ENCODE measurements at regions not wholly inside any gene's neighbourhood (a gene's known extent, or its start where the extent isn't known, plus 50 kb on each side); places are given as distances from the start of the nearest gene placed in this dataset.

DNA sequence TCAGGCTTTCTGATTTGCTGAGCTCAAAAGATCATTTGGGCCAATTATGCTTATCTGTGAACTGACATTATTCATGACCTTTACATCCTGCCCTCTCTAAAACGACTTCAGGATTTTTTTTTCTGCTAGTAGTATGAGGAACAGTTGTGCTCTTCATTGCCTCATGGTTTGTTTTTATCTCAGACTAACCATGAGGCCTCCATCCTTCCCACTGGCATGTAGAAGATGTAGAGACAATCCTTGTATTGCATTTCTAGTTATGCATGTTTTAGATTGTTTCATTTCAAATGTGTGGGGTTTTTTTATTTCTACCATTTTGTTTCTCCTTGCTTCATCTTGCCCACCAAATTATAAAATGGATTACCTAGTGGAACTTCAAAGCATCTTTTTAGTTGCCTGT lies 82.8 kb upstream of the C1orf87 start:
- no peak for DNase-seq
- H3K36me3 ChIP-seq = no peaks in the 10 kb centered on the region
- no peaks in the 10 kb centered on the region for H3K27me3 ChIP-seq
- no peaks in the 10 kb centered on the region for H3K4me1 ChIP-seq
- H3K4me3 ChIP-seq = no peak overlapping the region
- intact Hi-C loops (cut with DNase I) = no loop called here
- WGBS, 2 donors = 11 to 26% methylated on average over 1 of the region's 1 CpG
- H3K27ac ChIP-seq = no peak overlapping the region
- TF ChIP-seq POLR2AphosphoS5 (IDR thresholded peaks at IDR 0.05) (no peak), POLR2A (IDR thresholded peaks at IDR 0.05) (no peak), EP300 (IDR thresholded peaks at IDR 0.05) (no peak)
- TF ChIP-seq, protein P1, sequence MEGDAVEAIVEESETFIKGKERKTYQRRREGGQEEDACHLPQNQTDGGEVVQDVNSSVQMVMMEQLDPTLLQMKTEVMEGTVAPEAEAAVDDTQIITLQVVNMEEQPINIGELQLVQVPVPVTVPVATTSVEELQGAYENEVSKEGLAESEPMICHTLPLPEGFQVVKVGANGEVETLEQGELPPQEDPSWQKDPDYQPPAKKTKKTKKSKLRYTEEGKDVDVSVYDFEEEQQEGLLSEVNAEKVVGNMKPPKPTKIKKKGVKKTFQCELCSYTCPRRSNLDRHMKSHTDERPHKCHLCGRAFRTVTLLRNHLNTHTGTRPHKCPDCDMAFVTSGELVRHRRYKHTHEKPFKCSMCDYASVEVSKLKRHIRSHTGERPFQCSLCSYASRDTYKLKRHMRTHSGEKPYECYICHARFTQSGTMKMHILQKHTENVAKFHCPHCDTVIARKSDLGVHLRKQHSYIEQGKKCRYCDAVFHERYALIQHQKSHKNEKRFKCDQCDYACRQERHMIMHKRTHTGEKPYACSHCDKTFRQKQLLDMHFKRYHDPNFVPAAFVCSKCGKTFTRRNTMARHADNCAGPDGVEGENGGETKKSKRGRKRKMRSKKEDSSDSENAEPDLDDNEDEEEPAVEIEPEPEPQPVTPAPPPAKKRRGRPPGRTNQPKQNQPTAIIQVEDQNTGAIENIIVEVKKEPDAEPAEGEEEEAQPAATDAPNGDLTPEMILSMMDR (IDR thresholded peaks at IDR 0.05) = no peak
- H3K9me3 ChIP-seq = no peaks in the 10 kb centered on the region

DNA sequence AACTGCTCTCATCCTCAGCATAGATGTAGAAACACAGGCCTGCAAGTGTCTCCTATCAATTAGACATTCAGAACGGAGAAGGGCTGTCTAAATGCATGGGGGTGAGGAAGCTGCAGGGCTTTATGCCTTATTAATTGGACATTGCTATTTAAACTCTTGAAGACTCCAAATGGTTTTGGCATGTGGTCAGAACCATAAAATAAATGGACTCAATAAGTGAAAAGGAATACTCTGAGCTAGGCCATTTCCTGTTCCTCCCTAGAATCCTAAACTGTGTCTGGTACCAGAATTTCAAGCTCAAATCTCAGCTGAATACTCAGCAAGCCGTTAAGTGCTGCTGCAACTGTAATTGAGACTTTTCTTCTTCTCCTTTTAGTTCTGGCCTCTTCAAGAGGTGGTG lies 80.4 kb upstream of the C1orf87 start:
- Histone ChIP-seq H3K27me3 (no peaks in the 10 kb centered on the region), H3K4me3 (no peak overlapping the region), H3K4me1 (no peaks in the 10 kb centered on the region), H3K27ac (no peak overlapping the region), H3K9me3 (no peaks in the 10 kb centered on the region), H3K36me3 (no peaks in the 10 kb centered on the region)
- TF ChIP-seq EP300 (IDR thresholded peaks at IDR 0.05) (no peak), POLR2A (IDR thresholded peaks at IDR 0.05) (no peak)
- TF ChIP-seq, protein P1 (IDR thresholded peaks at IDR 0.05) = no peak
- intact Hi-C loops (cut with DNase I) = no loop called here
- 76 to 81% methylated on average over 2 of the region's 2 CpGs for WGBS, 2 donors
- no peak for DNase-seq

DNA sequence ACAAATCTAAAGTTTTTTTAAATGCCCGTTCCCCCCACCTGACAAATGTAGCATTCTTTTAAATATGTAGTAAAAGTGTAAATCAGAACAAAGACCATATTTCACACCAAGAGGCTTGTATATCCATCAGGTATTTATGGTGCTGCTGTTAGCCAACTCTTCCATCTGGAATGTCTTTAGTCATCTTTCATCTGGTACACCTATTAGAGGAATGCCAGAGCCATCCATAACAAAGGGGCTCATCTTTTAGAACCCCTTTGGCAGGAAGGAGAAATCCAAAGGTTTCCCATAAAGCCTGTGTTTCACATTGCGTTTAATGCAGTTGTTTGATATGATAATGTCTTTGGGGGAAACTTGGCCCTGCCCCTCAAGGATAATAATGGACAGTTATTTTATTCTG lies 79.3 kb upstream of the C1orf87 start:
- H3K27ac ChIP-seq = no peak overlapping the region
- TF ChIP-seq EP300 (IDR thresholded peaks at IDR 0.05) (no peak), POLR2A (IDR thresholded peaks at IDR 0.05) (no peak), POLR2AphosphoS5 (IDR thresholded peaks at IDR 0.05) (no peak)
- TF ChIP-seq, protein P1 (IDR thresholded peaks at IDR 0.05) = no peak
- 85 to 87% methylated on average over 2 of the region's 2 CpGs for WGBS, 2 donors
- no peaks in the 10 kb centered on the region for H3K27me3 ChIP-seq
- intact Hi-C loops (cut with DNase I) = no loop called here
- H3K4me3 ChIP-seq = no peak overlapping the region
- no peaks in the 10 kb centered on the region for H3K36me3 ChIP-seq
- no peaks in the 10 kb centered on the region for H3K4me1 ChIP-seq
- no peaks in the 10 kb centered on the region for H3K9me3 ChIP-seq
- DNase-seq = no peak

DNA sequence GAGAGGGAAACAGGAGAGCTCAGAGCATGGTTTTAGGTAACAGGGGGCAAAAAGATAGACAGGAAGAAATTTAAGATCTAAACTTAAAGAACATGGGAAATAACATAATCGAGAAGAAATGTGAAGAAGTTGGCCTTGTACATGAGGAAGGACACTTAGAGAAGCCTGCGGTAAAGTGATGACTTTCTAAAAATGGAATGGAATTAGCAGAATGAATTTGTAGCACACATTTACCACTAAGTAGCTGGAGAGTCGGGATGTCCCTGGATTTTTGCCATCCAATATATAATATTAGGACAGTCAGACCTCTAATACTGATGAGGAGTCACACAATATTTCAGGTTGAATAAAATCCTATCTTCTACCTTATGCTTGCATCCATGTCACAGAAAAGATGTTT lies 77.7 kb upstream of the C1orf87 start:
- Histone ChIP-seq H3K4me3 (no peak overlapping the region), H3K27me3 (no peaks in the 10 kb centered on the region), H3K4me1 (no peaks in the 10 kb centered on the region), H3K27ac (no peak overlapping the region), H3K36me3 (no peaks in the 10 kb centered on the region), H3K9me3 (no peaks in the 10 kb centered on the region)
- TF ChIP-seq POLR2A (IDR thresholded peaks at IDR 0.05) (no peak), POLR2AphosphoS5 (IDR thresholded peaks at IDR 0.05) (no peak), EP300 (IDR thresholded peaks at IDR 0.05) (no peak)
- TF ChIP-seq, protein P1 (IDR thresholded peaks at IDR 0.05) = no peak
- DNase-seq = no peak
- intact Hi-C loops (cut with DNase I) = no loop called here
- 87 to 89% methylated on average over 3 of the region's 3 CpGs for WGBS, 2 donors

DNA sequence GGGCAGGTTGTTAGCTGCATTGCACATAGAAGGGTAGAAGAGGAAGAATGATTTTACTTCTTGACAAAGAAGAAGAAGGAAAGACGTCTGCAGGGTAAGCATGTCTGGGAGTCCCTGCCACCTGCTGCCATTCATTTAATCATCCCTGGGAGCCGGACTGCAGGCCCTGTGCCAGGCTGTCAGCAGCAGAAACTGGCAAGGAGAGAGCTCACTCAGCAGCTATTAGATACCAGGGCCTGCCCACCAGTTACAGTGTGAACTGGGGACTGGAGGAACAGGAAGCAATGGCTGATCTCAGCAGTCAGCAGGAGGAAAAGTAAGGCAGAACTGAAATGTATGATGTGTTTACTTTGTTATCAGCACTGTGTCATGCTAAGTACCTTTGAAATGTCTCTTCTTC lies 75.7 kb upstream of the C1orf87 start:
- no peaks in the 10 kb centered on the region for H3K27me3 ChIP-seq
- WGBS, 2 donors = 13 to 51% methylated on average over 2 of the region's 2 CpGs
- DNase-seq = peak; percentile 61
- no peak overlapping the region for H3K27ac ChIP-seq
- no peaks in the 10 kb centered on the region for H3K9me3 ChIP-seq
- no peaks in the 10 kb centered on the region for H3K36me3 ChIP-seq
- H3K4me3 ChIP-seq = no peak overlapping the region
- intact Hi-C loops (cut with DNase I) = no loop called here
- no peak for TF ChIP-seq EP300 (IDR thresholded peaks at IDR 0.05)
- TF ChIP-seq, protein P1 (IDR thresholded peaks at IDR 0.05) = no peak
- TF ChIP-seq POLR2AphosphoS5 (IDR thresholded peaks at IDR 0.05) = no peak
- no peak for TF ChIP-seq POLR2A (IDR thresholded peaks at IDR 0.05)
- H3K4me1 ChIP-seq = no peaks in the 10 kb centered on the region
